HEK293 (cell line): ENCODE measurements at regions not wholly inside any gene's neighbourhood (a gene's known extent, or its start where the extent isn't known, plus 50 kb on each side); places are given as distances from the start of the nearest gene placed in this dataset.

ENCODE experiments used
- CTCF ChIP-seq: fragments of 450-650 bp; formaldehyde crosslinking; IDR thresholded peaks from 2 replicates; pipeline ENCODE4 v1.5.1; 2016; ENCODE audit warnings: missing biosample characterization, missing genetic modification characterization
- KLF16 ChIP-seq: fragments of 450-650 bp; formaldehyde crosslinking; IDR thresholded peaks from 2 replicates; pipeline ENCODE4 v1.5.1; 2017; ENCODE audit warnings: missing biosample characterization, missing genetic modification characterization
- MEIS1 ChIP-seq: sonication (generic); formaldehyde crosslinking; IDR thresholded peaks from 2 replicates; pipeline ENCODE4 v1.8.1; 2022; ENCODE audit warnings: missing genetic modification reagents, mild to moderate bottlenecking, borderline replicate concordance
- MYNN ChIP-seq: fragments of 450-650 bp; formaldehyde crosslinking; IDR thresholded peaks from 2 replicates; pipeline ENCODE4 v1.5.1; 2016; ENCODE audit warnings: missing biosample characterization, missing genetic modification characterization, borderline replicate concordance
- PRDM1 ChIP-seq: fragments of 450-650 bp; formaldehyde crosslinking; IDR thresholded peaks from 2 replicates; pipeline ENCODE4; 2016; ENCODE audit warnings: missing biosample characterization, missing genetic modification characterization
- REPIN1 ChIP-seq: fragments of 450-650 bp; formaldehyde crosslinking; IDR thresholded peaks from 2 replicates; pipeline ENCODE4 v1.5.1; 2017; ENCODE audit warnings: missing biosample characterization, missing genetic modification characterization, low read depth
- ZNF302 ChIP-seq: fragments of 450-650 bp; formaldehyde crosslinking; IDR thresholded peaks from 2 replicates; pipeline ENCODE4 v1.5.1; 2016; ENCODE audit warnings: missing biosample characterization, missing genetic modification characterization, low read depth
- ZNF433 ChIP-seq: fragments of 450-650 bp; formaldehyde crosslinking; IDR thresholded peaks from 2 replicates; pipeline ENCODE4 v1.5.1; 2016; ENCODE audit warnings: missing biosample characterization, missing genetic modification characterization, low read depth
- ZNF776 ChIP-seq: fragments of 450-650 bp; formaldehyde crosslinking; IDR thresholded peaks from 2 replicates; pipeline ENCODE4 v1.5.0; 2017; ENCODE audit warnings: missing biosample characterization, missing genetic modification characterization, borderline replicate concordance
- TF ChIP-seq, protein P1 (sequence below): sonication (generic); formaldehyde crosslinking; IDR thresholded peaks from 2 replicates; pipeline ENCODE4 v1.8.1; 2022; ENCODE audit warnings: mild to moderate bottlenecking, moderate library complexity, missing genetic modification reagents
- TF ChIP-seq, protein P2 (sequence below): fragments of 450-650 bp; formaldehyde crosslinking; IDR thresholded peaks from 2 replicates; pipeline ENCODE4 v1.5.1; 2016; ENCODE audit warnings: missing biosample characterization, missing genetic modification characterization

DNA sequence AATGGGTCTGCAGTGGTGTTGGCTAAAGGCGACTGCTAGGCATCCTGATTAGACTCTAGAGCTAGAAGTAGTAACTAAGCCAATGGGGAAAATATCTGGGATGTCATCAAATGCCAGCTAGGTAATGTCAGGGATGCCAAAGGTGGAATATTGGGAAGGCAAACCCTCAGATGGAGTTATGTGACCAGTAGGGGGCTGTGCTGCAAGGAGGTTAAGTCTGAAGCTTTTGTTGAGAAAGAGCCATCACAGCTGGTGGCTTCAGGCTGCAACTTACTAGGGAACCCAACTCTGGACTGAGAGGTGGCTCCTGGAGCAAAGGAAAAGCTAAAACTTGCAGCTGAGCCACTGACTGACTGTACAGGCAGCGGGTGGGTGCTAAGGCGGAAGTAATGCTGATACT is 576.9 kb upstream of the GHITM start:
- TF ChIP-seq, protein P1, sequence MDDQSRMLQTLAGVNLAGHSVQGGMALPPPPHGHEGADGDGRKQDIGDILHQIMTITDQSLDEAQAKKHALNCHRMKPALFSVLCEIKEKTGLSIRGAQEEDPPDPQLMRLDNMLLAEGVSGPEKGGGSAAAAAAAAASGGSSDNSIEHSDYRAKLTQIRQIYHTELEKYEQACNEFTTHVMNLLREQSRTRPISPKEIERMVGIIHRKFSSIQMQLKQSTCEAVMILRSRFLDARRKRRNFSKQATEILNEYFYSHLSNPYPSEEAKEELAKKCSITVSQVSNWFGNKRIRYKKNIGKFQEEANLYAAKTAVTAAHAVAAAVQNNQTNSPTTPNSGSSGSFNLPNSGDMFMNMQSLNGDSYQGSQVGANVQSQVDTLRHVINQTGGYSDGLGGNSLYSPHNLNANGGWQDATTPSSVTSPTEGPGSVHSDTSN (CRISPR knock-in tag): no peak
- no peak for TF ChIP-seq MYNN (tag by site-specific recombination)
- no peak for TF ChIP-seq ZNF302 (tag by site-specific recombination)
- TF ChIP-seq PRDM1: no peak
- TF ChIP-seq REPIN1 (tag by site-specific recombination): no peak
- TF ChIP-seq MEIS1: no peak
- no peak for TF ChIP-seq ZNF433
- TF ChIP-seq ZNF776 (tag by site-specific recombination): no peak
- TF ChIP-seq, protein P2, sequence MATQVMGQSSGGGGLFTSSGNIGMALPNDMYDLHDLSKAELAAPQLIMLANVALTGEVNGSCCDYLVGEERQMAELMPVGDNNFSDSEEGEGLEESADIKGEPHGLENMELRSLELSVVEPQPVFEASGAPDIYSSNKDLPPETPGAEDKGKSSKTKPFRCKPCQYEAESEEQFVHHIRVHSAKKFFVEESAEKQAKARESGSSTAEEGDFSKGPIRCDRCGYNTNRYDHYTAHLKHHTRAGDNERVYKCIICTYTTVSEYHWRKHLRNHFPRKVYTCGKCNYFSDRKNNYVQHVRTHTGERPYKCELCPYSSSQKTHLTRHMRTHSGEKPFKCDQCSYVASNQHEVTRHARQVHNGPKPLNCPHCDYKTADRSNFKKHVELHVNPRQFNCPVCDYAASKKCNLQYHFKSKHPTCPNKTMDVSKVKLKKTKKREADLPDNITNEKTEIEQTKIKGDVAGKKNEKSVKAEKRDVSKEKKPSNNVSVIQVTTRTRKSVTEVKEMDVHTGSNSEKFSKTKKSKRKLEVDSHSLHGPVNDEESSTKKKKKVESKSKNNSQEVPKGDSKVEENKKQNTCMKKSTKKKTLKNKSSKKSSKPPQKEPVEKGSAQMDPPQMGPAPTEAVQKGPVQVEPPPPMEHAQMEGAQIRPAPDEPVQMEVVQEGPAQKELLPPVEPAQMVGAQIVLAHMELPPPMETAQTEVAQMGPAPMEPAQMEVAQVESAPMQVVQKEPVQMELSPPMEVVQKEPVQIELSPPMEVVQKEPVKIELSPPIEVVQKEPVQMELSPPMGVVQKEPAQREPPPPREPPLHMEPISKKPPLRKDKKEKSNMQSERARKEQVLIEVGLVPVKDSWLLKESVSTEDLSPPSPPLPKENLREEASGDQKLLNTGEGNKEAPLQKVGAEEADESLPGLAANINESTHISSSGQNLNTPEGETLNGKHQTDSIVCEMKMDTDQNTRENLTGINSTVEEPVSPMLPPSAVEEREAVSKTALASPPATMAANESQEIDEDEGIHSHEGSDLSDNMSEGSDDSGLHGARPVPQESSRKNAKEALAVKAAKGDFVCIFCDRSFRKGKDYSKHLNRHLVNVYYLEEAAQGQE (tag by site-specific recombination): no peak
- no peak for TF ChIP-seq CTCF
- no peak for TF ChIP-seq KLF16 (tag by site-specific recombination)
